HS-5 (cell line): ENCODE measurements at regions not wholly inside any gene's neighbourhood (a gene's known extent, or its start where the extent isn't known, plus 50 kb on each side); places are given as distances from the start of the nearest gene placed in this dataset.
"Not testable (repeated sequence)": the region's sequence is repeated elsewhere in the genome, so short reads cannot be mapped to it uniquely, and the experiment has no call there.

Experiments used
- DNase-seq: peaks from one replicate; pipeline ENCODE4 v3.0.0-alpha.2; 2012; ENCODE audit warnings: low read depth

DNA sequence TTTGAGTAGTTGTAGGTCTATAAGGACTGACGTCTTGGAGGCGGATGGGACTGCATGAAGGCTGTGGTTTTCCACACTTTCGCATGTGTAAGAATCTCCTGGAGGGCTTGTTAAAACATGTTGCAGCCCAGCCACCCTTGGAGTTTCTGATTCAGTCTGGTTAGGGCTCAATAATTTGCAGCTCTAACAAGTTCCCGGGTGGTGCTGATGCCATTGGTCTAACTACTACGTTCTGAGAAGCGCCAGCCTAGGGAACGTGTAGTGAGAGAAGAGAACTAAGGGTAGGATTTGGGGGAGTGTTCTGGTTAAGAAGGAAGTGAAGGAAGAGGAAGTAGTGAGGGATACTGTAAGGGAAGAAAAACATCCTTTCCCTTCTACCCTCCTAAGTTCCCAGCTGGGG is 138.9 kb downstream of the LARP7 start:
- no peak for DNase-seq

DNA sequence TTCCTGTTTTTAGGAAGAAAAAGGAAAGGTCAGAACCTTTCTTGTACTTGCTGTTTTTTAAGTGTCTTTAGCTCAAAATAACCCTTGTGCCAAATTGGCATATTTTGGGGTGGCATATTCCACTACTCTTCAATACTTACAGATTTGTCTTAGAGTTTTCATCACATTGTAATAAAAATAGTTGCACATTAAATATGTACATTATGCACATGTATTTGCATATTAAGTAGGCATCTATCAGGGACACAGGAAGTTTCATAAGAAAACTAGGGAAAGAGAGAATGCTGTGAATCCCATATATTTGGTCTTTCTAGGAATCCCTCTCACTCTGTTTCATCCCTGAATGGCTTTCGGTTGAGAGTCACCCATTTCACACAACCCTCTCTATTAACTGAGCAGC is 139.6 kb downstream of the LARP7 start:
- no peak for DNase-seq

DNA sequence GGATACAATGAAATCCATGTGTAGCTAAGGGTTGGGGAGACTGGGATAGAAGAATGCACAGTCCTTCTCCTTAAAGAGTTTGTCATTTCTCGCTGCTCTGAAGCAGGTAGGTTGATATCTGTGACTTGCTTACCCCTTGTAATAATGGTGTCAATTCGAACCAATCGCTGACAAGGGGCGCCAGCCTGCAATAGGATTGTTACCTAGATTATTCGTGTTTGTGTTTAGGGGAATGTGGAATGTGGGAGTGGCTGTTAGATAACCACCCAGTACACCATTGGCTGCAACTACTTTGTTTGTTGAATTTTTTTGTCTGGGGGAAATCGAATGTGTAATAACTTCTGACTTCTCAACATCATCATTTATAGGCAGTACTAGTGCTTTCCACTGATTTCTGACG is 141.6 kb downstream of the LARP7 start:
- no peak for DNase-seq

DNA sequence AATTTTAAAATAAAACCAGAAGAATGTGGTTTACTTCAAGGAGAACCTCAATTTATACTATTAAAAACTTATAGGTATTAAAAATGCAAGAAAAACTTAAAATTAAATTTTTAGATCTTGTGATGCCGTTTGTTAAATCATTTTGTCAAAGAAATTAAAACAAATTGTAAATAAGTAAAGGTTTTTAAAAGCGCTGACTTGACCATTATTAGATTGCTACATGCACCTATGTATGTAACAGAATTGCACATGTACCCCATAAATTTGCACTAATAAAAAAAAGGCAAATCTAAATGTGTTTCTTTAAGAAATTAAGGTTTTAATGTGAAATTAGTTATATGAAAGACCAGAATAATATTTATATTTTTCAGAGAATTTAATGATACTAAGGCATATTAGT is 156.1 kb downstream of the LARP7 start:
- no peak for DNase-seq

DNA sequence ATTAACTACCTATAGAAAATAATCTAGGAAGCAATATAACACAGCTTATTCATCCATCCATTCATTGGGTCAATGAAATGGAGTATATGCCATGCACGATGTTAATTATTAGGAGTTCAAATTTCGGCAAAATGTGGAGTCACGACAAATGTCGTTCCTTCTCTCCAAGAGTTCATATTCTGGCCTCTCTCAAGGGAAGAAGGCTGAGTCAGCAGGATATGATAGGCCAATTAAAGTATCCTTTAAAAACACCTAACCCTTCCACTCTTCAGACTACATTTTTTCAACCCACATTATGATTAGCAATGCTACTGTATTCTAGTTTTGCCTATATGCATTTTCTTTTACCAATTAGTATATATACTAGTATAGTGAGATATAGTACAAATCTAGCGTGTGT is 163.1 kb downstream of the LARP7 start:
- DNase-seq = no peak

DNA sequence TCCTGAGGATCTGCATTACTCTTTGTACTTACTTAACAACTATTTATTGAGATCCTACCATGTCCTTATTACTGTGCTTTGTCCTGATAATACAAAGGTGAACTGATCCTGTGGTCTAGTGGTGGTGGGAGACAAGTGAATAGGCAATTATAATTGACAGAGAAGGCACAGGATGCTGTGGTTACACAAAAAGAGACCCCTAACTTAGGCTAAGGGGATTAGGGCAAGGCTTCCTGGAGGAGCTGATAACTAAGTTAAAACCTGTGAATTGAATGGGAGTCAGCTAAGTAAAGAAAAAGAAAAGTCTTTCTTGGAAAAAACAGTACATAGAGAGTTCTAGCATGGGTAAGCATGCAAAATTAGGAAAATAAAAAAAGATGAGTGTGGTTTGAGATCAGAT is 164.4 kb downstream of the LARP7 start:
- no peak for DNase-seq

DNA sequence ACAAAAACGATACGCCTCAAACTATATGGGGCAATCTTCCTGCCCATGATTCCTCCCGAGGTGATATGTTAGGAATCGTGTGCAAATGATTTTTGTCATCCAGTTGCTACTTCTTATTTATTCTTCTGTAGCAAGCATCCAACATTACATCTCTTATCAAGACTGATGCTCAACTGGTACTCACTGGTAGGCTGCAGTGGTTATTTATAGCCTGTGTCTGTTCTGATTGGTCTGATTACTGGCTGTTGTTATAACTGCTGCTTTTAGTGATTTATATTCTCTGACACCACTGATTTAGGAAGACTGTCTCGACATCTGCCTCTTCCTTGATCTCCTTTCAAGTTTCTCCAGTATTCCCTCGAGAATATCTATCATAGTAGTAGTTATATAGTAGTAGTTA is 165.8 kb downstream of the LARP7 start:
- DNase-seq = no peak

DNA sequence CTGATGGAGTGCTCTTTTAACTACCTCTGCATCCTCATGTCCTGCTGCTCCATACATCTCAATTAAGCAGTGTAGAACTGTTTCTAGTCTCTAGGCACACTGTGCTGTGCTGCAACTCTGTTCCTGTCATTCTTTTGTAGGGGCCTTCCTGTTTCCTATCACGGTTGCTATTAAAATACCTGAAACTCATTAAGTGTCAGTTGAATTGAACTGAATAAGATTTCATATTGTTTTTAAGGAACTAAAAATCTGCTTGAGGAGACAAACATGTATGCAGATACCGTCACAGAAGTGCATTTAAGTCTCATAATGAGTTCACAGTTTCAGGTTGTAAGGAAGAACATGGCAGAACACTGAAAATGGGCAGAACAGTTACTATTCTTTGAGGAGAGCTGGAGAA is 170.1 kb downstream of the LARP7 start:
- no peak for DNase-seq

DNA sequence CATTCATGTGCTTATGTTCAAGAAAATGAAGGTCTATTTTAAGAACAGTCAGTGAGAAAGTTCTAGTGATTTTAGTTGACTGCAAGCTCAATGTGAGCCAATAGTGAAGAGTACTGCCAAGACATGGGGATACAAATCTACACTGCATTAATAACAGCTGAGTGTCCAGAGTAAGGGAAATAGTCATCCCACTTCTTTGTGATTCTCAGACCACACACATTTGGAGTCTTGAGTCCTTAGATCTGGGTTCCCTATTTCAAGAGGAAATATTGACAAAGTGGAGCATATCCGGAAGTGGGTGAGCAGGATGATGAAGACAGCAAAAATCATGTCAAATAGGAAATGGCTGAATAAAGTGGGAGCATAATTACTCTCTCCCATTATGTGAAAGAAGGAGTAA is 171.1 kb downstream of the LARP7 start:
- DNase-seq = no peak

DNA sequence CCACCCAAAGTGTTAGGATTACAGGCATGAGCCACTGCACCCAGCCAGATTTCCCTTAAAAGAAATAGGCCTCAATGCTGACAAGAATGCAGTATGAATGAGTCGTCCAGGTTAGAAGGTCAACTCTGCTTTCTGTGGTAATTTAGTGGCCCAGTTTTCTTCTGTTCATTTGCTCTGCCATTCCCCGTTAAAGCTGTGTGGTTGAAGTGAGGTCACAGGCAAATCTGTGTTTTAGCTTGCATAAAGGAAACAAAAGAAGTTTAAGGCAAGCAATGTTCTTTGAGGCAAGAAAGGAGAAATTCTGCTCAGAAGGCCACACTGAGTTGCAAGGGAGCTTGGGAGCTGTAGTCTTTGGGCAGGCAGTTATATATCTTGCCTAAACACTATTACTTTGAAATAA is 176.8 kb downstream of the LARP7 start:
- DNase-seq = peak; percentile 44

DNA sequence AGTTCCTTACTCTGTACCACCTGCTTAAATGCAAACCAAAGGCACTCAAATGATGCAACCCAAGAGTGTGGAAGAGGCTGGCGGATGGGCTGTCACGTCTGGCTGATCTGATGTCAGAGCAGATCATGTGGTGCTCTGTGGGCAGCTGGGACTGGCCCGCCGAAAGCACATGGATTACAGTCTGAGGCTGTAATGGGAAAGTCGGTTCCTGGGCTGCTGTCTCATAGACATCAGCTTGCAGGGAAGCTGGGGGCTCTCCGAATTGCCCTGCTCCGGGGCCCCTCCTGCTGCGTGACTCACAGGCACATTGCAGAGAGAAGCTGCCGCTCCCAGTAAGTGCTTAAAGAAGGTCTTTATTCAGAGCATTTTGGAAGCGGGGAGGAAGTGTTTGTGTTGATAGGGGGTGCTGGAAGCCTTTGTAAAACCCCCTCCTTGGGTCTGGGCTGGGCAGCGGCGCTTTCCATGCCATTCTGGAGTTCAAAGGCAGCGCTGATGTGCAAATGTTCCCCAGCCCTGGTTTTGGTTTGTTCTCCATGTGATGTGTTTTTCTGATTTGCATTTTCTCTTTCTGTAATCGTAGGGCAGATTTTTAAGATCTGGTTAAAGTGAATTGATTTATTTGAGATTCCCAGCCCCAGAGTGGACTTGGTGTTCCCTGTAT is 181.1 kb downstream of the LARP7 start:
- peak; percentile 69 for DNase-seq

DNA sequence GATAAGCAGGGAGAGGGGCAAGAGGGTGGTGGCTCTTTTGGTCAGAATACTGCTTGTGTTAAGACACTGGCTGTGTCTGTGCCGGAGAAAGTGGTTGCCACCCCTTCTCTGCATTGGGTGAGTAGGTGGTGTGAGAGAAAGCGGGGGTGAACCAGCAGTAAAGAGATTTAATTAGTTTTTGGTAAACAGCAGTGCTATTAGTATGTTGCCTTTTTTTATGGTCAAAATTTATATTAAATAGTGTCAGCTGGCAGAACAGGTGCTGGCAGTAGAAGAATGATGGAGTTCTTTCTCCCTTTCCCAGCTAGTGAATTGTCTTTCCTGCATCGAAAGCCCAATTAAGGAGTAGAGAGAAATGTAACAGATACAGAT is 181.6 kb downstream of the LARP7 start:
- no peak for DNase-seq

DNA sequence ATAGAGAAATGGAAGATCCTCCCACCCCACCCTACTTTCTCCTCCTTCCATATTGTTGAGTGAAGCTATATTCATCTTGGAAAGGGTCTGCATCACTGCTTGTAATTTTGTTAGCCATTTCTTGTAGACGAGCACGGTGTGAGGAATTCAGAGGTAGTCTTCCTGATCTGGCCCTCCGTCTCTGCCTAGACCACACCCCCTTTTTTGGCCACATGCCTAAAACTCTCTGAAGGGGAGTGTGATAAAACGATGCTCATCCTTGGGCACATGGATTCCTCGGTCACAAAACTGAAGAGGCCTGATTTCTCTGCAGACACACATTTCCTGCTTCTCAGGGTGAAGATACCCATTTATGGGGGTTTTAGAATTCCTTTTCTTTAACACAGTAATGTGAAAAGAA is 182.8 kb downstream of the LARP7 start:
- DNase-seq = no peak

DNA sequence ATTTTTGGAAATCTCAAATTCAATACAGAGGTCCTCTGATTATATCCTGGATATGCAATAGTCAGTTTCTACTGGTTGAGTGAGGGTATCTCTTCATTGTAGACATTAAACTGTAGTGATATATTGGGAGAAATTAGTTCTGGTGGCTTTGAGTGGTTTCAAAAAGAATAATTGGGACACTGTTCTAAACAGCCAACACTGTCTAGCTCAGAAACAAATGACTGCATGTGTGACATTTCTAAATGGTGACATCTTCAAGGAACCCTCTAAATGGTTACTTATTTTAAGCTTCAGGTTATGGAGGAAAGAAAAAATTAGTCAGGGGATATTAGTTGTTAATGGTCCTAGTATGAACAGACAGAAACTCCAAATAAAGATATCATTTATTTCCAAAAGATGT is 186.2 kb downstream of the LARP7 start:
- DNase-seq = no peak

DNA sequence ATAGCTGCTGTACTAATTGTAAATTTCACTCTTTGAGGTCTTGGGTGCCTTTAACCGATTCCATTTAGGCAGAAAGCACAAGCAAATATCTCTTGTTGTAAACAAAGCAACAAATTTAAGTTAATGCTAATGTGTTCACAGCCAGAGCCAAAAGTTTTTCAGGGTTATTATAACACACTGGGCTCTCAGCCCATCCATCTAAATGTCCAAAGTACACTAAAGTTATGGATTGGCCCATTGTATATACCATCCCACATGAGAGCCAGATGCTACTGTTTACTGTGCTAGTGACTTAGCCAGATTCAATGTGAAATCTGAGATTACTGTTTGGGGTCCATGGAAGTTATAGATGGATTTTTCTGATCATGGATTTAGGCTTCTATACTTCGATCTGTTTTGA is 186.7 kb downstream of the LARP7 start:
- no peak for DNase-seq

DNA sequence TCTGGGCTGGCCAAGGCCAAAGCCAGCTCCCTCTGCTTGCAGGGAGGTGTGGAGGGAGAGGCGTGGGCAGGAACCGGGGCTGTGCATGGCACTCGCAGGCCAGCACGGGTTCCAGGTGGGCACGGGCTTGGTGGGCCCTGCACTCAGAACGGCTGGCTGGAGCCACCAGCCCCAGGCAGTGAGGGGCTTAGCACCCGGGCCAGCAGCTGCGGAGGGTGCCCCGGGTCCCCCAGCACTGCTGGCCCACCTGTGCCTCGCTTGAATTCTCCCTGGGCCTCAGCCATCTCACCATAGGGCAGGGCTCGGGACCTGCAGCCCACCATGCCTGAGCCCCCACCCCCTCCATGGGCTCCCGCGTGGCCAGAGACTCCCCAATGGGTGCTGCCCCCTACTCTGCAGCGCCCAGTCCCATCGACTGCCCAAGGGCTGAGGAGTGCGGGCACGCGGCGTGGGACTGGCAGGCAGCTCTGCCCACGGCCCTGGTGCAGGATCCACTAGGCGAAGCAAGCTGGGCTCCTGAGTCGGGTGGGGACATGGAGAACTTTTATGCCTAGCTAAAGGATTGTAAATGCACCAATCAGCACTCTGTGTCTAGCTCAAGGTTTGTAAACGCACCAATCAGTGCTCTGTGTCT is 193.9 kb downstream of the LARP7 start:
- no peak for DNase-seq

DNA sequence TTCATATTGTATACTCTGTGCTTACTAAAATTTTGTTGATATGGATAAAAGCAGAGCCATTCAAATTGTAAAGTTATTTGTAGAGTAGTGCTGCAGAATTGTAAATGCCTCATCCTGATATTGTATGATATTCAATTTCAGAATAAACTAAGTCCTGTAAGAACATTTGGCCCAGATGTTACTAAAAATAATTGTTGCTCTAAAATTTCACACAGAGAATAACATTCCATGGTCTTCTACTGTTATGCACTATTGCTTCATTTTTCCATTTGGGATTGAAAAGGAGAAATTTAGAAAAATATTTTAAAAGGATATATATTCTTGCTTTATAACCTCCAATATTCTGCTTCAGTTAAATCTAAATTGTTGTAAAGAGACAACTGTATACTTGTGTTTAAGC is 195.6 kb downstream of the LARP7 start:
- no peak for DNase-seq

DNA sequence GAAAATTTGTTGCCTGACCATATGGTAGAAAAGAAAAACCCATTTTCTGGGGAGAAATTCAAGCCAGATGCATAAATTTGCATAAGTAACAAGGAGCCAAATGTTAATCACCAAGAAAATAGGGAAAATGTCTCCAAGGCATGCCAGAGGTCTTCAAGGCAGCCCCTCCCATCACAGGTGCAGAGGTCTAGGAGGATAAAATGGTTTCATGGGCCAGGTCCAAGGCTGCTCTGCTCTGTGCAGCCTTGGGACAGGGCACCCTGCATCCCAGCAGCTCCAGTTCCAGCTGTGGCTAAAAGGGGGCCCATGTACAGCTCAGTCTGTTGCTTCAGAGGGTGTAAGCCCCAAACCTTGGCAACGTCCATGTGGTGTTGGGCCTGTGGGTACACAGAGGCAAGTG is 200.0 kb downstream of the LARP7 start:
- DNase-seq = no peak

DNA sequence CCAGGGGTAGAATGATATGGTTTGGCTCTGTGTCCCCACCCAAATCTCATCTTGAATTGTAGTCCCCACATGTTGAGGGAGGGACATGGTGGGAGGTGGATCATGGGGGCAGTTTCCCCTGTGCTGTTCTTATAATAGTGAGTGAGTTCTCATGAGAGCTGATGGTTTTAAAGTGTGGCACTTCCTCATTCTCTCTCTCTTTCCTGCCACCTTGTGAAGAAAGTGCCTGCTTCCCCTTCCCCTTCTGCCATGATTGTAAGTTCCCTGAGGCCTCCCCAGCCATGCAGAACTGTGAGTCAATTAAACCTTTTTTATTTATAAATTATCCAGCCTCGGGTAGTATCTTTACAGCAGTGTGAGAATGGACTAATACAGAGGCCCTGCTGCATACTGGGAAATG is 201.1 kb downstream of the LARP7 start:
- not testable (repeated sequence) for DNase-seq

DNA sequence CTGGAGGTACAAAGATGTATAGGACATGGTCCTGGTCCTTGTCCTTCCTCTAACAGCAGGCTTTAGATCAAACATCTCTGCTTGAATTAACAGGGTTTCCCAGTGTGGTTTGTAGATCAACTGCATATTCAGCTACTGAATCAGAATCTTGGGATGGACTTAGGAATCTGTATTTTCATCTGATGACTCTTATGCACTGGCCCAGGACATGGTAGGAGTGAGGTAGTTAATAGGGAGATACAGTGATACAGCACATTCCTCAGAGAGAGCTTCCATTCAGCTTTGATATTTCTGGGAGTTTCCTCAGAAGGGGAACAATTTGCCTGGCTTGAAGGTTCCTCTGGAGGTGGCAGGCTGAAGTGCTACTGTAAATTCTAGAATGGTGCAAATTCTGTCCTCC is 203.1 kb downstream of the LARP7 start:
- DNase-seq = no peak

DNA sequence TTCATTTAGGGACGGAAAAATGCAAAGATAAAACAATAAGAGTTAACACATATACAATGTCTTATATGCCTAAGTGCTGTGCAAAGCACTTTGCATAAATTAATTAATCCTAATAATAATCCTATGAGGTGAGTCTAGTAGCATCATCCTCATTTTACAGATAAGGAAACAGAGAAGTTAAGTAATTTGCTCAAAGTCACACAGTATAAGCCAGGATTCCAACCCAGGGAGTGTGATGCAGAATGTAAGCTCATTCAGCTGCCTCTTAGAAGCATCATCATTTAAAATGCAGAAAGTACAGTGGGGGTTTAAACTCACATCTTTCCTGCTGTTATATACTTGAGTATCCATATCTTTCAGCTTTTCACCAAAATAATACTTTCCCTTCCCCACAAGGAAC is 203.7 kb downstream of the LARP7 start:
- no peak for DNase-seq

DNA sequence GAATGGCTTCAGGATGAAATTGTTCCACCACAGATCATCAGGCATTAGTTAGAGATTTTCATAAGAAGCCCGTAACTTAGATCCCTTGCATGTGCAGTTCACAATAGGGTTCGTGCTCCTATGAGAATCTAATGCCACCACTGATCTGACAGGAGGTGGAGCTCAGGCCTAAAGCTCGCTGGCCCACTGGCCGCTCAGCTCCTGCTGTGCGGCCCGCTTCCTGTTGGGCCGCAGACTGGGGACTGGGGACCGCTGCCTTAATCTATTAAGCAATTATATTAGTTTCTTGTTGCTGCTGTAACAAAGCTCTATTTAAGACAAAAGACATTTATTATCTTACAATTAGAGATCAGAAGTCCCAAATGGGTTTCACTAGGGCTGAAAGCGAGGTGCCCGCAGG is 205.6 kb downstream of the LARP7 start:
- DNase-seq = no peak

DNA sequence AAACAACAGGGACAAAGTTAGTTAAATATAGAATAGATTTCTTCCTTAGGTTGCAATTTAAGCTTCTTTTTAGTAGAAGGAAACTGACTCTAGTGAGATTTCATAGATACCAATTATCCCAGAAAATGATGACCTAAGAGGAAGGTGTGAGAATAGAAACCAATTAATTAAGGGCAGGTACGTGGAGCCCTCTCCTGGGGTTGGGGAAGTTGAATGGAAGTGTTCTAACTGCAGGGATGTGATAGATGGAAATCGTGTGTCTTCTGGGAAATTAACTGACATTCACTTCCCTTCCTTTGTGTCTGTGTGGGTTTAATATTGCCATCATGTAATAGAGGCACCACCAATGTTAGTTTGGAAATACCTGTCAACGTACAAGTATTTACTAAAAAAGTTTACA is 204.1 kb upstream of the ANK2 start:
- no peak for DNase-seq

DNA sequence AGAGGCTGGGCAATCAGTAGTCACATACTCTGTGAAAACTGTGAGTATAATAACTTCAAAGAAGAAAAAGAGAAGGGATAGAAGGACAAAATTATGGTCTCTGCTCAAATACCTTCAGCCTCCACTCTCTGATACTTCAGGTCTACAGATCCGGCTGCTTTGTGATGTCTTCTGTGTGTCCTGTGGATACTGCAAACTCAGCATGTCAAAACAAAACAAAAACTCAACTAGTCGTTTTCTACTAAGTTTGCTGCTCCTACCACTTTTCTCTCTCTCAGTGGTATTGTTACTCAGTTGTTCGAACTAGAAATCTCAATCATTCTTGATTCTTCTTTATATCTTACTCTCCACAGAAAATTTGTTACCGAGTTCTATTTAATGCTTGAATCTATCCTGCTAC is 202.4 kb upstream of the ANK2 start:
- DNase-seq = no peak

DNA sequence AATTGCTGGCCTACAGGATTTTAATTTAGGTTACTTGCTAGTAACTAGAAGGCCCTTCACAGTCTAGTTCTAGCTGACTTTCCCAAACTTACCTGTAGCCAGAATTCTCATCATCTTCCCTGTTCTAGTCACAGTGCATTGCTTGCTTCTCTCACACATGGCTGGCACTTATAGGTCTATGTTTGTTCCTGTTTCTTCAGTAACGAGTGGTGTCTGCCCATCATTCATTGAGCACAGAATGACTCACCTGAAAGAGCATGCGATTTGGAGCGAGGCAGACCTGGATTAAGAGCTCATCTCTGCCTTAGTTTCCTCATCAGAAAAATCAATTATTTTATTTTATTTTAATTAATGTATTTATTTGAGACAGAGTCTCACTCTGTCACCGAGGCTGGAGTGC is 201.7 kb upstream of the ANK2 start:
- no peak for DNase-seq
